Calu3 (cell line): ENCODE measurements at regions not wholly inside any gene's neighbourhood (a gene's known extent, or its start where the extent isn't known, plus 50 kb on each side); places are given as distances from the start of the nearest gene placed in this dataset.

ENCODE experiments used
- BruUV-seq: library from RNA; stranded (reverse); fragments of 400-500 nt; replicated peaks from 2 replicates; lab custom pipeline; 2021; lab: Mats Ljungman, UMichigan
- CTCF ChIA-PET: fragments of 300-600 bp; sonication (Branson Sonifier 250); formaldehyde crosslinking; loops from one replicate; lab custom pipeline; 2022; ENCODE audit warnings: antibody characterized with exemption; lab: Charles Lee
- DNase-seq: peaks from one replicate; pipeline ENCODE4 v3.0.0; 2022
- H3K27ac Mint-ChIP-seq: one replicate; pipeline ENCODE4 v1.8.0; 2022; ENCODE audit warnings: mixed read lengths; ENCODE audit not compliant: unreplicated experiment
- H3K27me3 Mint-ChIP-seq: one replicate; pipeline ENCODE4 v1.8.0; 2022; ENCODE audit warnings: mixed read lengths; ENCODE audit not compliant: unreplicated experiment
- H3K36me3 Mint-ChIP-seq: one replicate; pipeline ENCODE4 v1.8.0; 2022; ENCODE audit warnings: mild to moderate bottlenecking, moderate library complexity, mixed read lengths; ENCODE audit not compliant: insufficient read depth, unreplicated experiment
- H3K4me1 Mint-ChIP-seq: one replicate; pipeline ENCODE4 v1.8.0; 2022; ENCODE audit warnings: mild to moderate bottlenecking, low read depth, mixed read lengths; ENCODE audit not compliant: unreplicated experiment
- H3K4me3 Mint-ChIP-seq: one replicate; pipeline ENCODE4 v1.8.0; 2022; ENCODE audit warnings: mild to moderate bottlenecking, low read depth, moderate library complexity, mixed read lengths; ENCODE audit not compliant: unreplicated experiment
- H3K9me3 Mint-ChIP-seq: one replicate; pipeline ENCODE4 v1.8.0; 2022; ENCODE audit warnings: low read depth, mixed read lengths; ENCODE audit not compliant: unreplicated experiment
- CTCF ChIP-seq: fragments of 200-600 bp; IDR thresholded peaks from one replicate; pipeline ENCODE4 v1.8.0; 2022; ENCODE audit warnings: antibody characterized with exemption; ENCODE audit not compliant: unreplicated experiment
- intact Hi-C: fragments of 100-400 bp; cut with micrococcal nuclease; formaldehyde crosslinking; loops from one replicate; pipeline ENCODE4 v1.10.0; 2022; ENCODE audit not compliant: unreplicated experiment

- no TSS peak for BruUV-seq
- CTCF ChIA-PET, result interaction anchor here (0.7 to 1.4 kb wide), 2 partner anchors 8 to 22 kb away, joined by 3 read pairs; no protein-coding TSS in a partner anchor
- Mint-ChIP-seq H3K9me3 (no peaks in the 10 kb centered on the region), H3K27ac (no peak overlapping the region), H3K27me3 (no peaks in the 10 kb centered on the region), H3K4me3 (no peak overlapping the region), H3K4me1 (peaks cover 11% of the 10 kb centered on the region), H3K36me3 (no peaks in the 10 kb centered on the region)
- intact Hi-C loops, result no loop called here
- no peak for DNase-seq
- TF ChIP-seq CTCF, result no peak
Measured at GRCh38 chr5:39475159-39475571, 50.4 kb upstream of the DAB2 start.
